PC-3 (cell line): ENCODE measurements at regions not wholly inside any gene's neighbourhood (a gene's known extent, or its start where the extent isn't known, plus 50 kb on each side); places are given as distances from the start of the nearest gene placed in this dataset.

ENCODE experiments used
- ATAC-seq: fragments of 200-7000 bp; cut with Tn5 transposase; 2 replicates; pipeline ENCODE4 v1.9.1; 2020; ENCODE audit warnings: mild to moderate bottlenecking, moderate library complexity
- BruUV-seq: library from RNA; stranded (reverse); fragments of 400-500 nt; replicated peaks from 2 replicates; lab custom pipeline; 2021; lab: Mats Ljungman, UMichigan
- CTCF ChIA-PET: fragments of 300-600 bp; sonication (Branson Sonifier 250); formaldehyde crosslinking; loops from one replicate; lab custom pipeline; 2022; ENCODE audit warnings: antibody characterized with exemption; lab: Charles Lee
- POLR2A ChIA-PET: fragments of 300-600 bp; sonication (Branson Sonifier 250); formaldehyde crosslinking; loops from one replicate; lab custom pipeline; 2022; ENCODE audit warnings: antibody characterized with exemption; ENCODE audit not compliant: unreplicated experiment; lab: Charles Lee
- DNase-seq: peaks from one replicate; pipeline ENCODE4 v3.0.0-alpha.2; 2015
- H2AFZ ChIP-seq: fragments of 300-600 bp; sonication (generic); 2 replicates; pipeline ENCODE4 v1.6.0; 2016; ENCODE audit warnings: antibody characterized with exemption, low read length
- H3F3A ChIP-seq: fragments of 300-600 bp; sonication (generic); one replicate; pipeline ENCODE4 v1.6.0; 2017; ENCODE audit warnings: antibody characterized with exemption, low read length, control low read depth, mild to moderate bottlenecking; ENCODE audit not compliant: unreplicated experiment
- H3K27ac ChIP-seq: fragments of 300-600 bp; sonication (generic); 2 replicates; pipeline ENCODE4 v1.5.1; 2016; ENCODE audit warnings: mild to moderate bottlenecking, low read length
- H3K27me3 ChIP-seq: fragments of 300-600 bp; sonication (generic); 2 replicates; pipeline ENCODE4 v1.6.1; 2016; ENCODE audit warnings: low read length, mixed read lengths
- H3K36me3 ChIP-seq: fragments of 300-600 bp; sonication (generic); 2 replicates; pipeline ENCODE4 v1.6.1; 2016; ENCODE audit warnings: low read depth, mixed run types, low read length, mixed read lengths
- H3K4me1 ChIP-seq: fragments of 300-600 bp; sonication (generic); 2 replicates; pipeline ENCODE4 v1.5.1; 2016; ENCODE audit warnings: low read length; ENCODE audit not compliant: insufficient read depth
- H3K4me2 ChIP-seq: fragments of 300-600 bp; sonication (generic); 2 replicates; pipeline ENCODE4 v1.6.0; 2016; ENCODE audit warnings: low read length
- H3K4me3 ChIP-seq: fragments of 300-600 bp; sonication (generic); 2 replicates; pipeline ENCODE4 v1.5.1; 2016; ENCODE audit warnings: mild to moderate bottlenecking, low read length, mixed read lengths
- H3K79me2 ChIP-seq: fragments of 300-600 bp; sonication (generic); 2 replicates; pipeline ENCODE4 v1.6.1; 2017; ENCODE audit warnings: low read length, mixed read lengths
- H3K9ac ChIP-seq: fragments of 300-600 bp; sonication (generic); 2 replicates; pipeline ENCODE4 v1.6.0; 2016; ENCODE audit warnings: mild to moderate bottlenecking, low read length
- H3K9me2 ChIP-seq: fragments of 300-600 bp; sonication (generic); replicated peaks from 2 replicates; pipeline ENCODE4 v1.6.1; 2016; ENCODE audit warnings: mixed run types, low read length, mixed read lengths
- H3K9me3 ChIP-seq: fragments of 300-600 bp; sonication (generic); 2 replicates; pipeline ENCODE4 v1.6.1; 2016; ENCODE audit warnings: low read length, mixed read lengths
- H4K20me1 ChIP-seq: fragments of 300-600 bp; sonication (generic); 2 replicates; pipeline ENCODE4 v1.6.1; 2016; ENCODE audit warnings: low read length, mixed read lengths
- EZH2 ChIP-seq: fragments of 300-600 bp; sonication (generic); IDR thresholded peaks from one replicate; pipeline ENCODE4 v1.6.1; 2017; ENCODE audit warnings: antibody characterized with exemption, mild to moderate bottlenecking, low read length; ENCODE audit not compliant: unreplicated experiment
- EZH2phosphoT487 ChIP-seq: fragments of 300-600 bp; sonication (generic); IDR thresholded peaks from 2 replicates; pipeline ENCODE4 v1.6.1; 2018; ENCODE audit warnings: mild to moderate bottlenecking, antibody characterized with exemption, low read length, borderline replicate concordance
- intact Hi-C: fragments of 100-400 bp; cut with micrococcal nuclease; formaldehyde crosslinking; loops from 2 replicates; pipeline ENCODE4 v1.9.0; 2023
- TF ChIP-seq, protein P1 (sequence below): fragments of 300-600 bp; sonication (generic); conservative IDR thresholded peaks from 2 replicates; pipeline ENCODE4 v1.5.1; 2017; ENCODE audit warnings: antibody characterized with exemption, low read depth, mild to moderate bottlenecking, low read length

DNA sequence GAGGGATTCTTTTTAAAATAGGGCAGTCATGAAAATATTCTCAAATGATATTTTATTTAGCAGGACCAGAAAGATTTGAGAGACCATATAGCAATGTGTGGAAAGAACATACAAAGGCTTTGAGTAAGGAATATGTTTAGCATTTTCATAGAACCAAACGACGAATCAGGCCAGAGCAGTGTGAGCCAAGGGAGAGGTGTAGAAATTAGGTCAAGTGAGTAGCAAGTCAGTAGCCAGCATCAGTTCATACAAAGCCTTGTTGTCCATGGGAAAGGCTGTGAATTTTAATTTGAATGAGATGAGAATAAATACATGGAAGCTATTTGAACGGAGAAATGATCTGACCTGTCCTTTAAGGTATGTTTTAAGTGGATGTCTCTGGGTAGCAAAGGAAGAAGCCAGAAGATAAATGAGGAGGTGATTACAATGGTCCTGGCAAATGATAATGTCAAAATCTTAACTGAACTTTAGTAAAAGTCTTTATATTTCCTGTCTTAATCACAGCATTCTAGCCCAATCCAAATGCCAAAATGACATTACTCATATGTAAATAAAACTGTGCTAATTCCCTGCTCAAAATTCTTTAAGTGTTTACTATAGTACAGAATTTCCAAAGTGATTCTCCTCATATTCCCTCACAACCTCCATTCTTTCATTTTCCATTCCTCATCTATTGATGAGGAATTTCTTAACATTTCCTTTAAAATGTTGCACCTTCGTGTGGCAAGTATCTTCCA is 155.7 kb upstream of the SLIT2 start:
- peak; percentile 64 for ATAC-seq
- POLR2A ChIA-PET = no interaction called here
- H3K27me3 ChIP-seq = no peaks in the 10 kb centered on the region
- no peak overlapping the region for H3K4me3 ChIP-seq
- H3F3A ChIP-seq = no peaks in the 10 kb centered on the region
- no peaks in the 10 kb centered on the region for H4K20me1 ChIP-seq
- H3K9me3 ChIP-seq = no peaks in the 10 kb centered on the region
- TF ChIP-seq, protein P1, sequence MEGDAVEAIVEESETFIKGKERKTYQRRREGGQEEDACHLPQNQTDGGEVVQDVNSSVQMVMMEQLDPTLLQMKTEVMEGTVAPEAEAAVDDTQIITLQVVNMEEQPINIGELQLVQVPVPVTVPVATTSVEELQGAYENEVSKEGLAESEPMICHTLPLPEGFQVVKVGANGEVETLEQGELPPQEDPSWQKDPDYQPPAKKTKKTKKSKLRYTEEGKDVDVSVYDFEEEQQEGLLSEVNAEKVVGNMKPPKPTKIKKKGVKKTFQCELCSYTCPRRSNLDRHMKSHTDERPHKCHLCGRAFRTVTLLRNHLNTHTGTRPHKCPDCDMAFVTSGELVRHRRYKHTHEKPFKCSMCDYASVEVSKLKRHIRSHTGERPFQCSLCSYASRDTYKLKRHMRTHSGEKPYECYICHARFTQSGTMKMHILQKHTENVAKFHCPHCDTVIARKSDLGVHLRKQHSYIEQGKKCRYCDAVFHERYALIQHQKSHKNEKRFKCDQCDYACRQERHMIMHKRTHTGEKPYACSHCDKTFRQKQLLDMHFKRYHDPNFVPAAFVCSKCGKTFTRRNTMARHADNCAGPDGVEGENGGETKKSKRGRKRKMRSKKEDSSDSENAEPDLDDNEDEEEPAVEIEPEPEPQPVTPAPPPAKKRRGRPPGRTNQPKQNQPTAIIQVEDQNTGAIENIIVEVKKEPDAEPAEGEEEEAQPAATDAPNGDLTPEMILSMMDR = no peak
- TF ChIP-seq EZH2 (no peak), EZH2phosphoT487 (no peak)
- no peaks in the 10 kb centered on the region for H3K79me2 ChIP-seq
- no peak overlapping the region for H3K27ac ChIP-seq
- no peaks in the 10 kb centered on the region for H3K36me3 ChIP-seq
- peak; percentile 26 for DNase-seq
- no peak overlapping the region for H3K9ac ChIP-seq
- H3K9me2 ChIP-seq = no peaks in the 10 kb centered on the region
- no TSS peak for BruUV-seq
- no peaks in the 10 kb centered on the region for H3K4me1 ChIP-seq
- CTCF ChIA-PET = no interaction called here
- H2AFZ ChIP-seq = no peak overlapping the region
- intact Hi-C loops = no loop called here
- no peak overlapping the region for H3K4me2 ChIP-seq

- no TSS peak for BruUV-seq
- H3K4me2 ChIP-seq = no peak overlapping the region
- no peaks in the 10 kb centered on the region for H3K79me2 ChIP-seq
- ChIA-PET CTCF (no interaction called here), POLR2A (no interaction called here)
- H4K20me1 ChIP-seq = no peaks in the 10 kb centered on the region
- no peaks in the 10 kb centered on the region for H3K9me2 ChIP-seq
- intact Hi-C loops = no loop called here
- no peak overlapping the region for H3K9ac ChIP-seq
- H3K9me3 ChIP-seq = no peaks in the 10 kb centered on the region
- H3K4me3 ChIP-seq = no peak overlapping the region
- ATAC-seq (no peak), DNase-seq (no peak)
- TF ChIP-seq EZH2 (no peak), EZH2phosphoT487 (no peak)
- TF ChIP-seq, protein P1 = no peak
- H3F3A ChIP-seq = no peaks in the 10 kb centered on the region
- no peaks in the 10 kb centered on the region for H3K4me1 ChIP-seq
- no peak overlapping the region for H2AFZ ChIP-seq
- H3K27ac ChIP-seq = no peak overlapping the region
- H3K27me3 ChIP-seq = no peaks in the 10 kb centered on the region
- H3K36me3 ChIP-seq = no peaks in the 10 kb centered on the region
Observed at GRCh38 chr4:20091781-20092180, 159.9 kb upstream of the SLIT2 start.

- H2AFZ ChIP-seq = no peak overlapping the region
- no TSS peak for BruUV-seq
- no peak for DNase-seq
- no peaks in the 10 kb centered on the region for H3K9me3 ChIP-seq
- H3K9me2 ChIP-seq = no peaks in the 10 kb centered on the region
- ATAC-seq = no peak
- H3K4me1 ChIP-seq = no peaks in the 10 kb centered on the region
- H3K9ac ChIP-seq = no peak overlapping the region
- intact Hi-C loops = no loop called here
- H3F3A ChIP-seq = no peaks in the 10 kb centered on the region
- ChIA-PET CTCF (no interaction called here), POLR2A (no interaction called here)
- no peaks in the 10 kb centered on the region for H3K27me3 ChIP-seq
- H3K27ac ChIP-seq = no peak overlapping the region
- H3K79me2 ChIP-seq = no peaks in the 10 kb centered on the region
- H3K36me3 ChIP-seq = no peaks in the 10 kb centered on the region
- no peak overlapping the region for H3K4me2 ChIP-seq
- TF ChIP-seq, protein P1 = no peak
- no peak for TF ChIP-seq EZH2phosphoT487
- TF ChIP-seq EZH2 = no peak
- H3K4me3 ChIP-seq = no peak overlapping the region
- no peaks in the 10 kb centered on the region for H4K20me1 ChIP-seq
Observed at GRCh38 chr4:20087522-20087911, 164.2 kb upstream of the SLIT2 start.
